ENCODE measurements at regions not wholly inside any gene's neighbourhood (a gene's known extent, or its start where the extent isn't known, plus 50 kb on each side); places are given as distances from the start of the nearest gene placed in this dataset.
"Not testable (repeated sequence)": the region's sequence is repeated elsewhere in the genome, so short reads cannot be mapped to it uniquely, and the experiment has no call there.

- FAIRE-seq (no peak), DNase-seq (ENCODE audit: insufficient read length, low spot score) (no peak)
Observed at GRCh38 chr16:10300905-10301304, 85.0 kb upstream of the ATF7IP2 start.

DNA sequence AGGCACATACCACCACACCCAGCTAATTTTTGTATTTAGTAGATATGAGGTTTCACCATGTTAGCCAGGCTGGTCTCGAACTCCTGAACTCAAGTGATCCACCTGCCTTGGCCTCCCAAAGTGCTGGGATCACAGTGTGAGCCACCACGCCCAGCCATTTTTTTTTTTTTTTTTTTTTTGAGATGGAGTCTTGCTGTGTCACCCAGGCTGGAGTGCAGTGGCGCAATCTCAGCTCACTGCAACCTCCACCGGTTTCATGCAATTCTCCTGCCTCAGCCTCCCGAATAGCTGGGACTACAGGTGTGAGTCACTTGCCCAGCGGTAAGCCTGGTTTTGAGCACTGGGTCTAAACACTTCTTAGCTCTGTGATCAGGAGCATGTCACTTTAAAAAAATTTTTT is 84.3 kb upstream of the ATF7IP2 start:
- not testable (repeated sequence) for FAIRE-seq; DNase-seq (ENCODE audit: insufficient read length, low spot score)

More at GRCh38 chr16:10300905-10301304, 85.0 kb upstream of the ATF7IP2 start:
- TF ChIP-seq CTCF (IDR thresholded peaks at IDR 0.05; ENCODE audit: insufficient read depth, missing control alignments), result no peak

DNA sequence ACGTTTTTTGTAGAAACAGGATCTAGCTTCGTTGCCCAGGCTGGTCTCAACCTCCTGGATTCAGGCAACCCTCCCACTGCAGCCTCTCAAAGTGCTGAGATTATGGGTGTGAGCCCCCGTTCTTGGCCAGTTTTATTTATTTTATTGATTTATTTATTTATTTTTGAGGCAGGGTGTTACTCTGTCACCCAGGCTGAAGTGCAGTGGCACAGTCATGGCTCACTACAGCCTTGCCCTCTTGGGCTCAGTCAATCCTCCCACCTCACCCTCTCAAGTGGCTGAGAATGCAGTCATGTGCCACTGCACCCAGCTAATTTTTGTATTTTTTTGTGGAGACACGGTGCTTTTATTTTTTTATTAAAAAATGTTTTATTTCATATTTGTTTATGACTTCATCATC is 79.9 kb upstream of the ATF7IP2 start:
- FAIRE-seq, result no peak
- DNase-seq (ENCODE audit: insufficient read length, low spot score), result no peak
- no peak for TF ChIP-seq CTCF (IDR thresholded peaks at IDR 0.05; ENCODE audit: insufficient read depth, missing control alignments)

DNA sequence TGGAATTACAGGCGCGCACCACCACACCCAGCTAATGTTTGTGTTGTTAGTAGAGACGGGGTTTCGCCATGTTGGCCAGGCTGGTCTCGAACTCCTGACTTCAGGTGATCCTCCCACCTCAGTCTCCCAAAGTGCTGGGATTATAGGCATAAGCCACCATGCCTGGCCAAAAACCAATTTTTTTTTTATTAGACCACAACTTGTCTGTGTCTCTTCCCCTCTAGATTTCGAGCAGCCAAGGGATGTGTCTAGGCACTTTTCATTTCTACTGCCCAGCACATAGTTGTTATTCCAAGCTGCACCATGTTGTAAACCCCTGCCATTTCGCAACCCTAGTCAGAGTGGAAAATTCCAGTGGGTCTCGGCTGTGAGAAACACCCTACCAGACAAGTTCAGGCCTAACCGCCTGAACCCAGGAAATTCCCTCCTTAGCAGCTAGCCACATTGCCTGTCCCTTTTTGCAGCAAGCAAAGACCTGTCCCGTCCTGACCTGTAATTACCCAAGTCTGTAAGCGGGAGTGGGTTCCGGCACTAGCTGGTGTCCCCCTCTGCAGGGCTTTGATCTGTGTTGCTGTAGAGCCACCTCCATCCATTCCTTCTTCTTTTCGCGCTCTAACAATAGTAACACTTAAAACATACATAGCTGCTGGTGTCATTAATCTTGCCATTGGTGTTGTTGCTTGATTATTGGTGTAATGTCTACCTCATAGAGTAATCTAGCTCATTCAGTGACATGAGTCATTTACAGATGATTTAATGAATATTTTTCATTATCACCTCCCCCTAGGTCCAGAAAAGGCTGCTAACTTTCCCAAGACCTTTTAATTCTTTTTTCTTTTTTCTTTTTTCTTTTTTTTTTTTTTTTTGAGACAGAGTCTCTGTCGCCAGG is 77.3 kb upstream of the ATF7IP2 start:
- TF ChIP-seq CTCF (IDR thresholded peaks at IDR 0.05; ENCODE audit: insufficient read depth, missing control alignments), result no peak
- DNase-seq (ENCODE audit: insufficient read length, low spot score), result no peak
- FAIRE-seq, result no peak

DNA sequence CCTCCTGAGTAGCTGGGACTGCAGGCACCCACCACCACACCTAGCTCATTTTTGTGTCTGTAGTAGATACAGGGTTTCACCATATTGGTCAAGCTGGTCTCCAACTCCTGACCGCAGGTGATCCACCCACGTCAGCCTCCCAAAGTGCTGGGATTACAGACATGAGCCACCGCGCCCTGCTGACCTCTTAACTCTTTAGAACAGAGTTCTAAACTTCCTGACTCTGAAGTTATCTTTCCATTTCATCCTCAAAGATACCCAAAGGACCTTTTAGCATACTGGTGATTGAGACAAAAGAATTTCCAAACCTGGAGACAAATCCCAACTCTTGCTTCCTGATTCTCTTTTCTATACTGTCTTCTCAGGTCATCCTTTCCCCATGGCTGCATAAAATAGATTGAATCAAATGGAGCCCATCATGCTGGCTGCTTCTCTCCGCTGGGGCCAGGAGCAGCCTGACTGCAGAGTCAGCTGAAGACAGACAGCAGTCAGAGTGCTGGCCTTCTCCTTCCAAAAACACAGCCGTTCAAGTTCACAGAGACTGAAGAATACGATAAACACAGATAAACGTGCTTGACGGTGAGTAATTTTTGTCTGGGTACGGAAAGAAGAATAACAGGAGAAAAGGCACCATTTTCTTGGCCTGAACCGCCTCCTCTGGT is 76.5 kb upstream of the ATF7IP2 start:
- FAIRE-seq, result no peak
- TF ChIP-seq CTCF (IDR thresholded peaks at IDR 0.05; ENCODE audit: insufficient read depth, missing control alignments), result no peak
- no peak for DNase-seq (ENCODE audit: insufficient read length, low spot score)

DNA sequence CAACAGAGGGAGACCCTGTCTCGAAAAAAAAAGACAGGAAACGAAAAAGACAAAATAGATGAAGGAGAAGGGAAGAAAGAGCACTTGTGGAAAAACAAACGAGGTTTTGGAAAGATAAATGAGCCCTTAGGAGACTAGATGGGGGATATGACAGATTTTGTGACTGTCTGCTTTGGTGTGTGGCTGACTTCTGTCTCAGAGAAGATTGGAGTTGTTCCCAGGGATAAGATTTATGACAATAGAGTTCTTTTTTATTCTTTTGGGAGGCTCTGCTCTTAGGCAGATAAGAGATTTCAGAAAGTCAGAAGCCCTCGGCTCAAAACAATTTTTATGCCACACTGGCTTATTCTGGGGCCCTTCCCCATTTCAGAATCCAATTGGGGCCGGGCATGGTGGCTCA is 73.9 kb upstream of the ATF7IP2 start:
- FAIRE-seq (no peak), DNase-seq (ENCODE audit: insufficient read length, low spot score) (no peak)
- TF ChIP-seq CTCF (IDR thresholded peaks at IDR 0.05; ENCODE audit: insufficient read depth, missing control alignments), result no peak

- FAIRE-seq, result no peak
- DNase-seq (ENCODE audit: insufficient read length, low spot score), result no peak
- TF ChIP-seq CTCF (IDR thresholded peaks at IDR 0.05; ENCODE audit: insufficient read depth, missing control alignments), result no peak
Observed at GRCh38 chr16:10312784-10313724, 72.8 kb upstream of the ATF7IP2 start.

Measured in D721Med (cell line).